ENCODE measurements at regions not wholly inside any gene's neighbourhood (a gene's known extent, or its start where the extent isn't known, plus 50 kb on each side); places are given as distances from the start of the nearest gene placed in this dataset.

- TF ChIP-seq POLR2A (IDR thresholded peaks at IDR 0.05) = no peak
- no peak for TF ChIP-seq CTCF (IDR thresholded peaks at IDR 0.05)
Observed at GRCh38 chr14:22122829-22123560, 449.4 kb upstream of the OR4E1 start.
